A549 (cell line): ENCODE measurements at regions not wholly inside any gene's neighbourhood (a gene's known extent, or its start where the extent isn't known, plus 50 kb on each side); places are given as distances from the start of the nearest gene placed in this dataset.

Experiments used
- ATAC-seq, 2 experiments: fragments of 200-7000 bp in 1 of 2; fragments of >200 bp in 1 of 2; cut with Nextera tagmentation in 1 of 2; cut with Tn5 transposase in 1 of 2; 3 replicates each; pipeline versions ENCODE4 v1.8.0 to v1.9.1; 2018 to 2020; ENCODE audit warnings: mild to moderate bottlenecking in 1 of 2, moderate library complexity in 1 of 2
- CTCF ChIA-PET: fragments of 300-600 bp; sonication (Branson Sonifier 250); formaldehyde crosslinking; extraction: SDS; loops from one replicate; lab custom pipeline; 2021; ENCODE audit warnings: antibody characterized with exemption, inconsistent platforms; lab: Yijun Ruan, JAX
- POLR2A ChIA-PET: fragments of 350-600 bp; formaldehyde crosslinking; extraction: SDS; loops from one replicate; lab custom pipeline; 2021; ENCODE audit warnings: antibody characterized with exemption, inconsistent platforms; lab: Yijun Ruan, JAX
- DNase-seq, 2 experiments: peaks; one replicate each; pipeline versions ENCODE4 v3.0.0 to v3.0.0-alpha.2; 2011 to 2016; ENCODE audit warnings: low read depth in 1 of 2, low spot score in 1 of 2
- FAIRE-seq: peaks from 2 replicates; lab custom pipeline; 2011; peaks lifted over from hg19 to GRCh38; lab: Jason Lieb, UNC
- H3K27ac ChIP-seq, 2 experiments: fragments of >200 bp; sonication (Bioruptor Twin); formaldehyde crosslinking; 3 replicates each; pipeline ENCODE4 v1.5.1; 2016 to 2017
- H3K4me1 ChIP-seq: fragments of >200 bp; sonication (Bioruptor Twin); formaldehyde crosslinking; 3 replicates; pipeline ENCODE4 v1.6.1; 2016
- H3K4me2 ChIP-seq: fragments of >200 bp; sonication (Bioruptor Twin); formaldehyde crosslinking; 3 replicates; pipeline ENCODE4 v1.6.1; 2016
- H3K4me3 ChIP-seq: fragments of >200 bp; sonication (Bioruptor Twin); formaldehyde crosslinking; 3 replicates; pipeline ENCODE4 v1.5.1; 2016
- H3K9me3 ChIP-seq: fragments of >200 bp; sonication (Bioruptor Twin); formaldehyde crosslinking; 3 replicates; pipeline ENCODE4 v1.6.1; 2016
- CBX8 ChIP-seq: fragments of 200-600 bp; sonication (generic); IDR thresholded peaks from 2 replicates; pipeline ENCODE4 v1.6.1; 2016
- CEBPB ChIP-seq, 2 experiments: fragments of >200 bp in 1 of 2; sonication (Bioruptor Twin) in 1 of 2; formaldehyde crosslinking in 1 of 2; IDR thresholded peaks; 2 replicates each; pipeline ENCODE4 v1.6.1; 2012 to 2016
- EP300 ChIP-seq, 2 experiments: fragments of >200 bp; sonication (Bioruptor Twin); formaldehyde crosslinking; IDR thresholded peaks; 2 replicates in 1 of 2; 3 replicates in 1 of 2; pipeline ENCODE4 v1.6.1; 2016 to 2017
- ESRRA ChIP-seq: fragments of 150-350 bp; IDR thresholded peaks from 2 replicates; pipeline ENCODE4 v1.6.1; 2014; ENCODE audit warnings: mild to moderate bottlenecking, low read length, borderline replicate concordance
- GATA3 ChIP-seq: IDR thresholded peaks from 2 replicates; pipeline ENCODE4 v1.6.1; 2012; ENCODE audit warnings: borderline replicate concordance
- HEYL ChIP-seq: fragments of 250-450 bp; sonication (Bioruptor Pico); IDR thresholded peaks from 2 replicates; pipeline ENCODE4 v1.8.0; 2021; ENCODE audit warnings: mild to moderate bottlenecking, moderate library complexity
- HOXB13 ChIP-seq: fragments of 250-450 bp; sonication (Bioruptor Pico); IDR thresholded peaks from 2 replicates; pipeline ENCODE4 v1.5.0; 2020; ENCODE audit warnings: low read depth, mild to moderate bottlenecking, moderate library complexity
- HOXB5 ChIP-seq: fragments of 250-450 bp; sonication (Bioruptor Pico); IDR thresholded peaks from 2 replicates; pipeline ENCODE4 v1.5.0; 2020; ENCODE audit warnings: mild to moderate bottlenecking, moderate library complexity
- KDM1A ChIP-seq: fragments of 200-600 bp; sonication (generic); IDR thresholded peaks from 2 replicates; pipeline ENCODE4 v1.6.1; 2016; ENCODE audit warnings: low read depth, mild to moderate bottlenecking
- KDM5A ChIP-seq: fragments of 200-600 bp; sonication (generic); IDR thresholded peaks from 2 replicates; pipeline ENCODE4 v1.6.1; 2016; ENCODE audit warnings: antibody characterized with exemption, mild to moderate bottlenecking
- MAZ ChIP-seq: fragments of 150-350 bp; IDR thresholded peaks from 2 replicates; pipeline ENCODE4 v1.6.1; 2014; ENCODE audit warnings: antibody characterized with exemption, low read depth, low read length, borderline replicate concordance
- NFE2L2 ChIP-seq: fragments of 150-350 bp; conservative IDR thresholded peaks from 2 replicates; pipeline ENCODE4 v1.6.1; 2014; ENCODE audit warnings: low read length
- NR3C1 ChIP-seq: fragments of >200 bp; sonication (Bioruptor Twin); formaldehyde crosslinking; IDR thresholded peaks from 3 replicates; pipeline ENCODE4 v1.6.1; 2017
- RNF2 ChIP-seq: fragments of 200-600 bp; sonication (generic); IDR thresholded peaks from 2 replicates; pipeline ENCODE4 v1.6.1; 2016; ENCODE audit warnings: low read depth, mild to moderate bottlenecking, antibody characterized with exemption, moderate library complexity, borderline replicate concordance
- TP53 ChIP-seq: fragments of 250-450 bp; sonication (Bioruptor Pico); IDR thresholded peaks from 2 replicates; pipeline ENCODE4 v1.5.0; 2021; ENCODE audit warnings: mild to moderate bottlenecking, moderate library complexity
- WGBS: methylation state at CpG from one replicate; pipeline ENCODE4 v1.1.6; 2017; ENCODE audit errors: missing lambda C conversion rate; 5-methylcytosine and 5-hydroxymethylcytosine counted together
- TF ChIP-seq, protein P1 (sequence below): fragments of >200 bp; sonication (Bioruptor Twin); formaldehyde crosslinking; IDR thresholded peaks from 3 replicates; pipeline ENCODE4 v1.6.1; 2016
- TF ChIP-seq, protein P2 (sequence below): fragments of 450-650 bp; IDR thresholded peaks from 2 replicates; pipeline ENCODE4 v1.6.1; 2014; ENCODE audit warnings: antibody characterized with exemption
- TF ChIP-seq, protein P3 (sequence below): IDR thresholded peaks from 2 replicates; pipeline ENCODE4 v1.6.1; 2012
- TF ChIP-seq, protein P4 (sequence below): fragments of 250-450 bp; sonication (Bioruptor Pico); IDR thresholded peaks from 2 replicates; pipeline ENCODE4 v1.5.0; 2021; ENCODE audit warnings: mild to moderate bottlenecking, moderate library complexity, borderline replicate concordance
- TF ChIP-seq, protein P5 (sequence below): fragments of >200 bp; sonication (Bioruptor Twin); formaldehyde crosslinking; IDR thresholded peaks from 2 replicates; pipeline ENCODE4 v1.6.1; 2016

DNA sequence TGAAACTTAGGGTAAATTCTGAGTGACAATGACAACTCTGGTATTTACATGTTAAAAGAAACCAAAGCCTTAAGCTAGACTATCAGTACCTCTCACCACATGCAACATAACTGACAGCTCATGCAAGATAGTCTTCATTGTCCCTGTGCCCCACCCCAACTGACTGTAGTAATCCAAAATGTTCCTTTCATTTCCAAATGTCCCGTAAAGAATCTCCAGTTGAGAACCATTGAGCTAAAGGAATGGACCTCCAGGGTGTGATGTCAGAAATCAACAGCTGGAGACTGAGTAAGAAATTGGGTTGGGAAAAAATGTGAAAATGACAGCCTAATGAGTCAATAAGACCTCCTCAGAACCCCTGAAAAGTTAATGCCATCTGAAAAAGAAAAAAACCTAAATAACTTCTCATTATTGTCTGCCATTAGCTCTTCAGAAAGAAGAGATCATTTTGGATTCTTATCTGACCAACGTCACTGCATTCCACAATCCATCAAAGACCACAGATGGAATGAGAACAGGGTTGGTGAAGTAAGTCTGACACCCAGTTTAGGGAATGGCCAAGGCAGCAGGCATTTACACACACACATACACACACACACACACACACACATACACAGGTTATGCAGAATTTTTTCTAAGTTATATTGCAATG lies 51.7 kb upstream of the ACVR2A start:
- ChIA-PET POLR2A (no interaction called here), CTCF (no interaction called here)
- TF ChIP-seq GATA3 (no peak), RNF2 (no peak), HEYL (CRISPR knock-in tag) (no peak), MAZ (no peak), TP53 (no peak), CEBPB (IDR thresholded peaks at IDR 0.05) (no peak)
- FAIRE-seq (no peak), ATAC-seq (0 out of 6 replicates have a peak, but pooled peaks of 1 of the 2 experiments have one; percentile 13), DNase-seq (no peak)
- H3K4me2 ChIP-seq, result no peak overlapping the region
- H3K27ac ChIP-seq, result no peak overlapping the region
- no peaks in the 10 kb centered on the region for H3K4me1 ChIP-seq
- H3K9me3 ChIP-seq, result no peaks in the 10 kb centered on the region
- H3K4me3 ChIP-seq, result no peak overlapping the region
- 1% methylated on average over 2 of the region's 2 CpGs for WGBS

DNA sequence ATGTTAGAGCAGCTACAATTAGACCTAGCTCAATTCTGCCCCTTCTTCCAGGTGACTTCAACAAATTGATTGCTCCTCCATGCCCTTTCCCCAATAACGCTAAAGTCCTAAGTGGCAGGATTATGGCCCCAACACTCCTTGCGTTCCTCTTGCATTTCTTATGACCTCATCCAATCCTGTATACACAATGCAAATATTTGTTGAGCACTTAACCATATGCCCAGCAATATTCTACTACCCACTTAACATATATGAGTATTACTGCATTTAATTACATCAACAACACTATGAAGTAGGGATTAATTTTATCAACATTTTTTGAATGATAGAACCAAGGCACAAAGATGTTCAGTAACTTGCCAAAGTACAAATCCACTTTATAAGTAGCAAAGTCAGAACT lies 54.2 kb upstream of the ACVR2A start:
- 78% methylated on average over 2 of the region's 2 CpGs for WGBS
- Histone ChIP-seq H3K4me3 (no peak overlapping the region), H3K9me3 (no peaks in the 10 kb centered on the region), H3K4me1 (no peaks in the 10 kb centered on the region), H3K4me2 (no peak overlapping the region), H3K27ac (no peak overlapping the region)
- no peak for TF ChIP-seq CBX8
- TF ChIP-seq, protein P1, sequence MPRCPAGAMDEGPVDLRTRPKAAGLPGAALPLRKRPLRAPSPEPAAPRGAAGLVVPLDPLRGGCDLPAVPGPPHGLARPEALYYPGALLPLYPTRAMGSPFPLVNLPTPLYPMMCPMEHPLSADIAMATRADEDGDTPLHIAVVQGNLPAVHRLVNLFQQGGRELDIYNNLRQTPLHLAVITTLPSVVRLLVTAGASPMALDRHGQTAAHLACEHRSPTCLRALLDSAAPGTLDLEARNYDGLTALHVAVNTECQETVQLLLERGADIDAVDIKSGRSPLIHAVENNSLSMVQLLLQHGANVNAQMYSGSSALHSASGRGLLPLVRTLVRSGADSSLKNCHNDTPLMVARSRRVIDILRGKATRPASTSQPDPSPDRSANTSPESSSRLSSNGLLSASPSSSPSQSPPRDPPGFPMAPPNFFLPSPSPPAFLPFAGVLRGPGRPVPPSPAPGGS, result no peak
- TF ChIP-seq, protein P2, sequence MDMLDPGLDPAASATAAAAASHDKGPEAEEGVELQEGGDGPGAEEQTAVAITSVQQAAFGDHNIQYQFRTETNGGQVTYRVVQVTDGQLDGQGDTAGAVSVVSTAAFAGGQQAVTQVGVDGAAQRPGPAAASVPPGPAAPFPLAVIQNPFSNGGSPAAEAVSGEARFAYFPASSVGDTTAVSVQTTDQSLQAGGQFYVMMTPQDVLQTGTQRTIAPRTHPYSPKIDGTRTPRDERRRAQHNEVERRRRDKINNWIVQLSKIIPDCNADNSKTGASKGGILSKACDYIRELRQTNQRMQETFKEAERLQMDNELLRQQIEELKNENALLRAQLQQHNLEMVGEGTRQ, result no peak
- TF ChIP-seq, protein P3, sequence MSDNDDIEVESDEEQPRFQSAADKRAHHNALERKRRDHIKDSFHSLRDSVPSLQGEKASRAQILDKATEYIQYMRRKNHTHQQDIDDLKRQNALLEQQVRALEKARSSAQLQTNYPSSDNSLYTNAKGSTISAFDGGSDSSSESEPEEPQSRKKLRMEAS, result no peak
- ChIA-PET POLR2A (no interaction called here), CTCF (no interaction called here)
- FAIRE-seq, result no peak
- no peak for DNase-seq
- ATAC-seq, result no peak

DNA sequence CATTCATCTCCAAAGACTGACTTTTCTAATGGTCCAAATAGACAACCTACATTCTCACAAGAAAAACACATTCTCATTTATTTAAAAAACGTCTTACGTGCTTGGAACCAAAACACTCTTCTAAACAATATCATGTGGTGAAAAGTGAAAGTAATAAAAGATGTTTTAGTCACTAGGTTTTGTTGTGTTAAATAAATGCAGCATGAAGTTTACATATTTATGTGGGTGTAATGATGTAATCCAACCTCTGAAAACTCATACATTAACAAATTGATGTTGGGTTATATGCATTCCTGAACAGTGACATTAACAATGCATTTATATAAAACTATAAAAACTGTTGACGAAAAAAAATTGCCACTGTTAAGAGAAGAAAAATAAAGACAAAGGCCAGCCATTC lies 55.1 kb upstream of the ACVR2A start:
- DNase-seq, result no peak
- Histone ChIP-seq H3K4me2 (no peak overlapping the region), H3K4me1 (no peaks in the 10 kb centered on the region), H3K27ac (no peak overlapping the region), H3K4me3 (no peak overlapping the region), H3K9me3 (no peaks in the 10 kb centered on the region)
- ChIA-PET CTCF (no interaction called here), POLR2A (no interaction called here)
- no peak for TF ChIP-seq KDM5A
- no peak for TF ChIP-seq HOXB5
- TF ChIP-seq CBX8, result no peak
- no peak for TF ChIP-seq ESRRA
- TF ChIP-seq, protein P4, sequence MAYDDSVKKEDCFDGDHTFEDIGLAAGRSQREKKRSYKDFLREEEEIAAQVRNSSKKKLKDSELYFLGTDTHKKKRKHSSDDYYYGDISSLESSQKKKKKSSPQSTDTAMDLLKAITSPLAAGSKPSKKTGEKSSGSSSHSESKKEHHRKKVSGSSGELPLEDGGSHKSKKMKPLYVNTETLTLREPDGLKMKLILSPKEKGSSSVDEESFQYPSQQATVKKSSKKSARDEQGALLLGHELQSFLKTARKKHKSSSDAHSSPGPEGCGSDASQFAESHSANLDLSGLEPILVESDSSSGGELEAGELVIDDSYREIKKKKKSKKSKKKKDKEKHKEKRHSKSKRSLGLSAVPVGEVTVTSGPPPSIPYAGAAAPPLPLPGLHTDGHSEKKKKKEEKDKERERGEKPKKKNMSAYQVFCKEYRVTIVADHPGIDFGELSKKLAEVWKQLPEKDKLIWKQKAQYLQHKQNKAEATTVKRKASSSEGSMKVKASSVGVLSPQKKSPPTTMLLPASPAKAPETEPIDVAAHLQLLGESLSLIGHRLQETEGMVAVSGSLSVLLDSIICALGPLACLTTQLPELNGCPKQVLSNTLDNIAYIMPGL (CRISPR knock-in tag), result no peak
- no peak for TF ChIP-seq EP300 (IDR thresholded peaks at IDR 0.05)
- no peak for TF ChIP-seq KDM1A
- TF ChIP-seq HOXB13 (CRISPR knock-in tag), result no peak
- TF ChIP-seq NR3C1, result no peak
- TF ChIP-seq, protein P5, sequence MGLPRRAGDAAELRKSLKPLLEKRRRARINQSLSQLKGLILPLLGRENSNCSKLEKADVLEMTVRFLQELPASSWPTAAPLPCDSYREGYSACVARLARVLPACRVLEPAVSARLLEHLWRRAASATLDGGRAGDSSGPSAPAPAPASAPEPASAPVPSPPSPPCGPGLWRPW, result no peak
- no peak for TF ChIP-seq NFE2L2
- no peak for FAIRE-seq
- 9% methylated on average over 3 of the region's 3 CpGs for WGBS
- no peak for ATAC-seq
